ENCODE measurements at regions not wholly inside any gene's neighbourhood (a gene's known extent, or its start where the extent isn't known, plus 50 kb on each side); places are given as distances from the start of the nearest gene placed in this dataset.

- FAIRE-seq = no peak
These were observed 1629.2 kb upstream of the ADGRL3 start for GRCh38 chr4:59570860-59571476.

GRCh38 chr4:59571805-59572430 is 1628.2 kb upstream of the ADGRL3 start:
- no peak for DNase-seq (ENCODE audit: low read depth)
- H3K27ac ChIP-seq (ENCODE audit: low read depth, low read length) = no peak overlapping the region
- H2AFZ ChIP-seq (ENCODE audit: low read depth, low read length) = no peak overlapping the region
- H3K4me1 ChIP-seq (ENCODE audit: insufficient read depth, low read length) = no peaks in the 10 kb centered on the region
- no peak for FAIRE-seq
- no peak overlapping the region for H3K9ac ChIP-seq (ENCODE audit: low read length)
- Mint-ChIP-seq H3K27me3 (ENCODE audit: low read depth, unreplicated experiment) (no peaks in the 10 kb centered on the region), H3K4me3 (ENCODE audit: unreplicated experiment) (no peak overlapping the region), H3K4me1 (ENCODE audit: low read depth, unreplicated experiment) (no peaks in the 10 kb centered on the region), H3K9me3 (ENCODE audit: unreplicated experiment) (no peaks in the 10 kb centered on the region), H3K27ac (ENCODE audit: unreplicated experiment) (no peak overlapping the region), H3K36me3 (ENCODE audit: low read depth, unreplicated experiment) (no peaks in the 10 kb centered on the region)
- no peak overlapping the region for H3K4me3 ChIP-seq (ENCODE audit: insufficient read depth, low read depth, low read length)
- no peaks in the 10 kb centered on the region for H3K9me3 ChIP-seq (ENCODE audit: insufficient read depth, low read depth, low read length)
- no peaks in the 10 kb centered on the region for H4K20me1 ChIP-seq (ENCODE audit: insufficient read depth, low read length)
- no peaks in the 10 kb centered on the region for H3K79me2 ChIP-seq (ENCODE audit: insufficient read depth, low read length)
- no peak overlapping the region for H3K4me2 ChIP-seq (ENCODE audit: low read length)
- no peaks in the 10 kb centered on the region for H3K27me3 ChIP-seq (ENCODE audit: insufficient read depth, low read length)
- no peaks in the 10 kb centered on the region for H3K36me3 ChIP-seq (ENCODE audit: insufficient read depth, low read length)
- TF ChIP-seq EZH2 (IDR thresholded peaks at IDR 0.05; ENCODE audit: insufficient read depth, low read length) = no peak
- TF ChIP-seq CTCF (IDR thresholded peaks at IDR 0.05; ENCODE audit: insufficient read depth, low read depth, low read length) = no peak

More at GRCh38 chr4:59570860-59571476, 1629.2 kb upstream of the ADGRL3 start:
- H3K9ac ChIP-seq (ENCODE audit: low read length) = no peak overlapping the region
- no peak overlapping the region for H3K27ac Mint-ChIP-seq (ENCODE audit: unreplicated experiment)
- no peaks in the 10 kb centered on the region for H3K4me1 Mint-ChIP-seq (ENCODE audit: low read depth, unreplicated experiment)
- H3K27me3 Mint-ChIP-seq (ENCODE audit: low read depth, unreplicated experiment) = no peaks in the 10 kb centered on the region
- no peaks in the 10 kb centered on the region for H3K9me3 Mint-ChIP-seq (ENCODE audit: unreplicated experiment)
- no peak overlapping the region for H3K4me2 ChIP-seq (ENCODE audit: low read length)
- H2AFZ ChIP-seq (ENCODE audit: low read depth, low read length) = no peak overlapping the region
- H3K9me3 ChIP-seq (ENCODE audit: insufficient read depth, low read depth, low read length) = no peaks in the 10 kb centered on the region
- TF ChIP-seq EZH2 (IDR thresholded peaks at IDR 0.05; ENCODE audit: insufficient read depth, low read length) (no peak), CTCF (IDR thresholded peaks at IDR 0.05; ENCODE audit: insufficient read depth, low read depth, low read length) (no peak)
- no peaks in the 10 kb centered on the region for H3K36me3 ChIP-seq (ENCODE audit: insufficient read depth, low read length)
- no peaks in the 10 kb centered on the region for H3K79me2 ChIP-seq (ENCODE audit: insufficient read depth, low read length)
- no peaks in the 10 kb centered on the region for H4K20me1 ChIP-seq (ENCODE audit: insufficient read depth, low read length)
- no peaks in the 10 kb centered on the region for H3K36me3 Mint-ChIP-seq (ENCODE audit: low read depth, unreplicated experiment)
- H3K27ac ChIP-seq (ENCODE audit: low read depth, low read length) = no peak overlapping the region
- no peaks in the 10 kb centered on the region for H3K4me1 ChIP-seq (ENCODE audit: insufficient read depth, low read length)
- no peaks in the 10 kb centered on the region for H3K27me3 ChIP-seq (ENCODE audit: insufficient read depth, low read length)
- no peak overlapping the region for H3K4me3 Mint-ChIP-seq (ENCODE audit: unreplicated experiment)
- DNase-seq (ENCODE audit: low read depth) = no peak
- H3K4me3 ChIP-seq (ENCODE audit: insufficient read depth, low read depth, low read length) = no peak overlapping the region

Measured in astrocyte (in vitro differentiated cells and primary cell).